GM10248 (cell line): ENCODE measurements at regions not wholly inside any gene's neighbourhood (a gene's known extent, or its start where the extent isn't known, plus 50 kb on each side); places are given as distances from the start of the nearest gene placed in this dataset.
"Not testable (repeated sequence)": the region's sequence is repeated elsewhere in the genome, so short reads cannot be mapped to it uniquely, and the experiment has no call there.

ENCODE experiments used
- CTCF ChIA-PET: fragments of 300-600 bp; sonication (Branson Sonifier 250); formaldehyde crosslinking; extraction: SDS; loops from one replicate; lab custom pipeline; 2021; ENCODE audit warnings: antibody characterized with exemption; lab: Yijun Ruan, JAX
- POLR2A ChIA-PET: fragments of 350-650 bp; sonication (Branson Sonifier 250); formaldehyde crosslinking; extraction: SDS; loops from one replicate; lab custom pipeline; 2020; ENCODE audit warnings: antibody characterized with exemption; lab: Yijun Ruan, JAX
- DNase-seq: peaks from one replicate; pipeline ENCODE4 v3.0.0; 2012; ENCODE audit errors: extremely low spot score
- TF ChIP-seq, protein P1 (sequence below): IDR thresholded peaks from 2 replicates; pipeline ENCODE4 v1.5.1; 2012; ENCODE audit warnings: mild to moderate bottlenecking, low read depth; ENCODE audit errors: extremely low read depth, missing control alignments, control extremely low read depth

DNA sequence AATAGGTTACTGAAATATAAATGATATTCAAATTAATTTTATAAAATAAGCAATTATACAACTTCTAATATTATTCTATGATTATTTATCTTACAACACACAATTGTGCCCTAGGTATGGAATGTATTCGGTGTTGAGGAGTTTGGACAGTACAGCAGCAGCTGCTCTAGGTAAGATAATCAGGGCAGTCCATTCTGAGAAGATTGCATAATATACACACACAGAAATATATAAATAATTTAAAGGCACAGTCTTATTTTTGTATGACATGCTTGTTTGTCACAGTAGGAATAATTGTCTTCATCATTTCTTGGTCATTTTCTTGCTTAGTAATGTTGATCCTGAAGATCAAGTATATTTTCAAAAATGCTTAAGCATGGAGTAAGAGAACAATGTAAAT, 849.4 kb upstream of the MIR17HG start:
- POLR2A ChIA-PET, result no interaction called here
- CTCF ChIA-PET, result no interaction called here
- TF ChIP-seq, protein P1, sequence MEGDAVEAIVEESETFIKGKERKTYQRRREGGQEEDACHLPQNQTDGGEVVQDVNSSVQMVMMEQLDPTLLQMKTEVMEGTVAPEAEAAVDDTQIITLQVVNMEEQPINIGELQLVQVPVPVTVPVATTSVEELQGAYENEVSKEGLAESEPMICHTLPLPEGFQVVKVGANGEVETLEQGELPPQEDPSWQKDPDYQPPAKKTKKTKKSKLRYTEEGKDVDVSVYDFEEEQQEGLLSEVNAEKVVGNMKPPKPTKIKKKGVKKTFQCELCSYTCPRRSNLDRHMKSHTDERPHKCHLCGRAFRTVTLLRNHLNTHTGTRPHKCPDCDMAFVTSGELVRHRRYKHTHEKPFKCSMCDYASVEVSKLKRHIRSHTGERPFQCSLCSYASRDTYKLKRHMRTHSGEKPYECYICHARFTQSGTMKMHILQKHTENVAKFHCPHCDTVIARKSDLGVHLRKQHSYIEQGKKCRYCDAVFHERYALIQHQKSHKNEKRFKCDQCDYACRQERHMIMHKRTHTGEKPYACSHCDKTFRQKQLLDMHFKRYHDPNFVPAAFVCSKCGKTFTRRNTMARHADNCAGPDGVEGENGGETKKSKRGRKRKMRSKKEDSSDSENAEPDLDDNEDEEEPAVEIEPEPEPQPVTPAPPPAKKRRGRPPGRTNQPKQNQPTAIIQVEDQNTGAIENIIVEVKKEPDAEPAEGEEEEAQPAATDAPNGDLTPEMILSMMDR, result no peak
- DNase-seq, result no peak

DNA sequence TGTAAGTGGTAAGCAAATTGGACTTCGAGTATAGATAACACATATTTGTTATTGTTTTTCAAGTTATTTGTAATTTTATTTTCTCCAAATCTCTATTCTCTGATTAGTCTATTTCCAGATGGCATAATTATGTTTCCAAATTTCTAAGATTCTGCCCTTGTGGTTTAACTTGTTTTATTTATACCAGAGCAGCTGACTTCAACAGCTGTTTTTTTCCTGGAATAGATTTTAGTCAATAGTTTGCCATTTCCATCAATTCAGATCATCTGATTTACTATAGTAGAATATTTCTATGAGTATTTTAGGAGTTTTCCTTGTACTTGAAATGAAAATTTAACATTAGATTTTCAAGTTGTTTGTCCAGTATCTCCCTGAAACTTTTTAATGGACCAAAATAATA, 848.7 kb upstream of the MIR17HG start:
- POLR2A ChIA-PET, result no interaction called here
- CTCF ChIA-PET, result no interaction called here
- no peak for DNase-seq

DNA sequence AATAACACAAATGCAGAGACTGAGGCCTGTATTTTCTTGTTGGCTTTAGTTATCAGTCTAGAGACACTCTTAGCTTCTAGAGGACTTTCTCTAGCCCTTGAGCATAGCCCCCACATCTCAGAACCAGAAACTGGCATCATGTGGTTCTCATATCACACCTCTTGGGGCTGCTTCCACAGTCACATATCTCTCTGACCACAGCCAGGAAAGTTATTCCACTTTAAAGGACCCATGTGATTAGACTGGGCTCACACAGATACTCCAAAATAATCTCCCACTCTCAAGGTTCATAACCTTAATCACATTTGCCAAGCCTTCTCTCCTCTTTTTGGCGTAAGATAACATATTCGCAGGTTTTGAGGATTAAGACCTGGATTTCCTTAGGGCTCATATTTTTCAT, 846.9 kb upstream of the MIR17HG start:
- no peak for DNase-seq
- CTCF ChIA-PET, result no interaction called here
- POLR2A ChIA-PET, result no interaction called here
- TF ChIP-seq, protein P1, result no peak

More for the DNA sequence above, 848.7 kb upstream of the MIR17HG start:
- TF ChIP-seq, protein P1, result no peak

DNA sequence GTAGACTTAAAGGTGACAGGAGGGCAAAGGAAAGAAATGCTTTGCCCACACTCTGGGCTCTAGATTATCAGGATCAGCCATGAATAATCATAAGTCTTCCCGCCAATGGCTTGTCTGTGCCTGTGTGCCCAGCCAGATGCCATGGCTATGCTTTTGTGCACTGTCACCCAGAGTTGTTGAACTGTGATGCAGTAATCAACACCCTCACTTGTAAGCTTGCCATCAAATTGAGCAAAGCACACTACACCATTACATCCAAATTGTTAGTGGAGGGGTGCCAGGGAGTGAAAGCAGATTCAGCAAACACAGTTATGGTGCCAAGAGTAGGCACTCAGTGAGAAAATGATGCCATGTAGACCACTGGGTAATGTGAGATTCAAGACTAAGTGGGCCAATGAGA, 845.3 kb upstream of the MIR17HG start:
- POLR2A ChIA-PET, result no interaction called here

DNA sequence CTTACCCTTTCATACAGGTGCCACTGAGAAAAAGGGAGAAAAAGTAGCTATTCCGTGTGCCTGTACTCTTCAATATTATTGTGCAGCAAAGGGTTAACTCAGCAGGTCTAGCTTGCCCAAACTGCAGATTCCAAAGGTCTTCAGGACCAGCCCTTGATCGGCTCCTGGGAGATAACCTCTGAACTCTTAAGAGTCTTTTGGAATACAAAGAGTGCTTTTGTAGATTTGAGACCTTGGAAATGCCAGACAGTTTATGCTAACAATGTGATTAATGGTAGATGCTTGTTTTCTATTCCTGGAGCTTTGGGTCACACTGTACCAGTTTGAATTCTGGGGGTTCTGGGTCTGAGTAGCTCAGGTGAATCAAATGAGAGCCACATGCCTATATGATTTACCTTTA, 844.7 kb upstream of the MIR17HG start:
- POLR2A ChIA-PET, result no interaction called here
- TF ChIP-seq, protein P1, result no peak
- no peak for DNase-seq
- CTCF ChIA-PET, result interaction anchor here (0.7 to 1.4 kb wide), 6 partner anchors 12 to 29 kb away, joined by 3 to 4 read pairs (median 3); no protein-coding TSS in a partner anchor

More for the DNA sequence above, 845.3 kb upstream of the MIR17HG start:
- CTCF ChIA-PET, result interaction anchor here (1.3 to 1.4 kb wide), 3 partner anchors 15 to 30 kb away, joined by 3 to 4 read pairs (median 3); no protein-coding TSS in a partner anchor
- TF ChIP-seq, protein P1, result no peak
- no peak for DNase-seq

DNA sequence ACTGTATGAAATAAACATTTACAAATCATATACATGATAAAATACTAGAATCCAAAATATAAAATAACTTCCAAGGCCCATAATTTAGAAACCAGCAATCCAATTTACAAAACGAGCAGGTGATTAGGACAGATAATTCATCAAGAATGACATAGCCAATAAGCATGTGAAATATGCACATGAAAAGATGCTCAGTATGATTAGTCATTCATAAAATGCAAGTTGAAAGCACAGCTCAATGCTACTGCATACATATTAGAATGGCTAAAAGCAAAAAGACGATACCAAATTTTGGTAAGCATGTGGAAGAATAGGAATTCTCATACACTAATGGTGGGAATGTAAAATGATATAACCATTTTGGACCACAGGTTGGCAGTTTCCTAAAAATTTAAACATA, 837.2 kb upstream of the MIR17HG start:
- ChIA-PET CTCF (interaction anchor here (1.6 kb wide), 1 partner anchor 16 kb away, joined by 3 read pairs; no protein-coding TSS in a partner anchor), POLR2A (no interaction called here)
- no peak for DNase-seq
- TF ChIP-seq, protein P1, result no peak

DNA sequence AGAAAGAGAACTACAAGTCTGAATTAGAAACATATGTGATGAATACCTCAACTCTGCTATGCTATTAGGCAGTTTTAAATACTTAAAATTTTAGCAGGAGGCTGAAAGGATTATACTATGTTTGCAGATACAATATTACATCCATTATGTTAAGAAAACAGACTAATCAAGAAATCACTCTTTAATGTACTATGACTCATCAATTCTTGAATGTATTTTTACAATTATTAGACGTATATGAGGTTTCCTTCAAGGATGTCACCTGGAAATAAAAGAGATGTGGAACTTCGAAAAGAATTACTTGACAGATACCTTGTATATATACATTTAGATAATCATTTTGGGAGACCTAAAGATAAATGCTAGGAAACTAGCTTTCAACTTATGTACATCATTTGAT, 835.6 kb upstream of the MIR17HG start:
- no peak for DNase-seq
- TF ChIP-seq, protein P1, result no peak
- CTCF ChIA-PET, result interaction anchor here (1.6 kb wide), 1 partner anchor 14 kb away, joined by 3 read pairs; no protein-coding TSS in a partner anchor
- POLR2A ChIA-PET, result no interaction called here

DNA sequence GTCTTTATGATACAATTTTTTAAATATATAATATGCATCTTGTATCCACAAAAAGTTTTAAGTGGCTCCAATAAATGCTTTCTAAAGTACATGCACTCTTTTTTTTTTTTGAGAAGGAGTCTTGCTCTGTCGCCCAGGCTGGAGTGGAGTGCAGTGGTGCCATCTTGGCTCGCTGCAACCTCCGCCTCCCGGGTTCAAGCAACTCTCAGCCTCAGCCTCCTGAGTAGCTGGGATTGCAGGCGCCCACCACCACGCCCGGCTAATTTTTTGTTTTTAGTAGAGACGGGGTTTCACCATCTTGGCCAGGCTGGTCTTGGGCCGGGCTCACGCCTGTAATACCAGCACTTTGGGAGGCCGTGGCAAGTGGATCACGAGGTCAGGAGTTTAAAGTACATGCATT, 832.8 kb upstream of the MIR17HG start:
- DNase-seq, POLR2A ChIA-PET, CTCF ChIA-PET: not testable (repeated sequence)
